GM18517 (cell line): ENCODE measurements at regions not wholly inside any gene's neighbourhood (a gene's known extent, or its start where the extent isn't known, plus 50 kb on each side); places are given as distances from the start of the nearest gene placed in this dataset.

Source experiments
- ATAC-seq: cut with Tn5 transposase; IDR thresholded peaks from one replicate; pipeline ENCODE4 v1.9.1; 2021; ENCODE audit warnings: mild to moderate bottlenecking, moderate library complexity; ENCODE audit not compliant: unreplicated experiment

GRCh38 chr11:45036010-45036409 is 85.3 kb upstream of the TP53I11 start:
- no peak for ATAC-seq

GRCh38 chr11:45036733-45037132 is 86.0 kb upstream of the TP53I11 start:
- ATAC-seq: no peak

GRCh38 chr11:45037434-45038005 is 86.8 kb upstream of the TP53I11 start:
- no peak for ATAC-seq

- ATAC-seq: no peak
Measured at GRCh38 chr11:45038923-45039322, 88.2 kb upstream of the TP53I11 start.

GRCh38 chr11:45041596-45041995 is 90.9 kb upstream of the TP53I11 start:
- ATAC-seq: no peak

- ATAC-seq: no peak
Measured at GRCh38 chr11:45042560-45042959, 91.9 kb upstream of the TP53I11 start.

- no peak for ATAC-seq
Measured at GRCh38 chr11:45043755-45044475, 93.2 kb upstream of the TP53I11 start.

- ATAC-seq: no peak
Measured at GRCh38 chr11:45045683-45046471, 95.2 kb upstream of the TP53I11 start.

- ATAC-seq: no peak
Measured at GRCh38 chr11:45048313-45048841, 97.7 kb upstream of the TP53I11 start.

GRCh38 chr11:45048870-45049691 is 97.4 kb upstream of the PRDM11 start:
- no peak for ATAC-seq

GRCh38 chr11:45050111-45050510 is 96.3 kb upstream of the PRDM11 start:
- ATAC-seq: no peak

GRCh38 chr11:45051621-45052020 is 94.8 kb upstream of the PRDM11 start:
- ATAC-seq: no peak

- ATAC-seq: no peak
Measured at GRCh38 chr11:45052361-45052760, 94.1 kb upstream of the PRDM11 start.

- ATAC-seq: no peak
Measured at GRCh38 chr11:45053736-45054446, 92.5 kb upstream of the PRDM11 start.

GRCh38 chr11:45054956-45055355 is 91.5 kb upstream of the PRDM11 start:
- no peak for ATAC-seq

- no peak for ATAC-seq
Measured at GRCh38 chr11:45056529-45056928, 89.9 kb upstream of the PRDM11 start.

- no peak for ATAC-seq
Measured at GRCh38 chr11:45057938-45058646, 88.3 kb upstream of the PRDM11 start.

GRCh38 chr11:45058647-45058950 is 87.8 kb upstream of the PRDM11 start:
- no peak for ATAC-seq

GRCh38 chr11:45060707-45061106 is 85.7 kb upstream of the PRDM11 start:
- ATAC-seq: no peak

GRCh38 chr11:45061641-45062040 is 84.8 kb upstream of the PRDM11 start:
- ATAC-seq: no peak
